ENCODE measurements at regions not wholly inside any gene's neighbourhood (a gene's known extent, or its start where the extent isn't known, plus 50 kb on each side); places are given as distances from the start of the nearest gene placed in this dataset.

DNA sequence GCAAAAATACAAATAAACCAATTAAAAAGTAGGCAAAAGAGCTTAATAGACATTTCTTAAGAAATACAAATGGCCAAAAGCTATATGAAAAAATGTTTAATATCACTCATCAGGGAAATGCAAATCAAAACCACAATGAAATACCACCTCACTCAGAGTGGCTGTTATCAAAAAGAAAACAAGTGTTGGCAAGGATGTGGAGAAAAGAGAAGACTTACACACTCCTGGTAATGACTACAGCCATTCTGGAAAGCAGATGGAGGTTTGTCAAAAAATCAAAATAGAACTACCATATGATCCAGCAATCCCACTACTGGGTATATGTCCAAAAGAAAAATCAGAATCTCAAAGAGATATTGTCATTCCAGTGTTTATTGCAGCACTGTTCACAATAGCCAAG is 223.5 kb upstream of the SLC10A2 start:
- no peak overlapping the region for H3K4me3 ChIP-seq (ENCODE audit: low read length)
- no peaks in the 10 kb centered on the region for H3K79me2 ChIP-seq (ENCODE audit: control insufficient read depth, low read length)
- no peaks in the 10 kb centered on the region for H3K9me2 ChIP-seq (replicated peaks; ENCODE audit: control insufficient read depth, low read length)
- H3K9me3 ChIP-seq (ENCODE audit: control insufficient read depth, insufficient read depth, low read length) = no peaks in the 10 kb centered on the region
- no peaks in the 10 kb centered on the region for H4K20me1 ChIP-seq (ENCODE audit: control insufficient read depth, insufficient read depth, low read depth, low read length)
- H3K4me1 ChIP-seq (ENCODE audit: control insufficient read depth, low read length) = no peaks in the 10 kb centered on the region
- H3K36me3 ChIP-seq (ENCODE audit: control insufficient read depth, low read length) = no peaks in the 10 kb centered on the region
- no peak overlapping the region for H3K27ac ChIP-seq (ENCODE audit: low read depth, low read length)
- H3F3A ChIP-seq (ENCODE audit: control insufficient read depth, insufficient read depth) = no peaks in the 10 kb centered on the region
- H3K27me3 ChIP-seq (ENCODE audit: control insufficient read depth, low read length) = no peaks in the 10 kb centered on the region
- H3K4me2 ChIP-seq (ENCODE audit: low read length) = no peak overlapping the region
- TF ChIP-seq, protein P1, sequence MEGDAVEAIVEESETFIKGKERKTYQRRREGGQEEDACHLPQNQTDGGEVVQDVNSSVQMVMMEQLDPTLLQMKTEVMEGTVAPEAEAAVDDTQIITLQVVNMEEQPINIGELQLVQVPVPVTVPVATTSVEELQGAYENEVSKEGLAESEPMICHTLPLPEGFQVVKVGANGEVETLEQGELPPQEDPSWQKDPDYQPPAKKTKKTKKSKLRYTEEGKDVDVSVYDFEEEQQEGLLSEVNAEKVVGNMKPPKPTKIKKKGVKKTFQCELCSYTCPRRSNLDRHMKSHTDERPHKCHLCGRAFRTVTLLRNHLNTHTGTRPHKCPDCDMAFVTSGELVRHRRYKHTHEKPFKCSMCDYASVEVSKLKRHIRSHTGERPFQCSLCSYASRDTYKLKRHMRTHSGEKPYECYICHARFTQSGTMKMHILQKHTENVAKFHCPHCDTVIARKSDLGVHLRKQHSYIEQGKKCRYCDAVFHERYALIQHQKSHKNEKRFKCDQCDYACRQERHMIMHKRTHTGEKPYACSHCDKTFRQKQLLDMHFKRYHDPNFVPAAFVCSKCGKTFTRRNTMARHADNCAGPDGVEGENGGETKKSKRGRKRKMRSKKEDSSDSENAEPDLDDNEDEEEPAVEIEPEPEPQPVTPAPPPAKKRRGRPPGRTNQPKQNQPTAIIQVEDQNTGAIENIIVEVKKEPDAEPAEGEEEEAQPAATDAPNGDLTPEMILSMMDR (IDR thresholded peaks at IDR 0.05; ENCODE audit: low read depth, low read length, poor library complexity, severe bottlenecking) = no peak
- no peak for TF ChIP-seq EZH2phosphoT487 (IDR thresholded peaks at IDR 0.05; ENCODE audit: borderline replicate concordance, low read length)

DNA sequence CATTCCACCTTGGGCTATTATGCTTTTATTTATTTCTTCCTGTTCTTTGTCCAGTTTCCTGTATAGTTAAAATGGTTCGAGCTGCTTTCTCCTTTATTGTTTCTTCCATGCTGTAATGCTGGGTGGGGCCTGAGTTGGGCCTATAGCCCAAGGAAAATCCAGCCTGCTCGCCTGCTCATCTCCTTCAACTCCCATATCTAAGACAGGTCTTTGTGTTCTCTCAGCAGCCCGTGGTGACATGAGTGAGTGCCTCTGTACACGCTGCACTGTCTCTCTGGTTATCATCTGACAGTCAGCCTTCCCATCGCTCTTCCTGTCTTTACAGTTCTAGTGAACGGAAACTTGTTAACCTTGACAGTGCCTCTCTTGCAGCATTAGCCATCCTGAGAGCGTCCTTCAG is 221.9 kb upstream of the SLC10A2 start:
- no peak overlapping the region for H3K4me3 ChIP-seq (ENCODE audit: low read length)
- no peaks in the 10 kb centered on the region for H3K27me3 ChIP-seq (ENCODE audit: control insufficient read depth, low read length)
- H3K27ac ChIP-seq (ENCODE audit: low read depth, low read length) = no peak overlapping the region
- no peaks in the 10 kb centered on the region for H3K36me3 ChIP-seq (ENCODE audit: control insufficient read depth, low read length)
- TF ChIP-seq, protein P1 (IDR thresholded peaks at IDR 0.05; ENCODE audit: low read depth, low read length, poor library complexity, severe bottlenecking) = no peak
- H3K79me2 ChIP-seq (ENCODE audit: control insufficient read depth, low read length) = no peaks in the 10 kb centered on the region
- no peak overlapping the region for H3K4me2 ChIP-seq (ENCODE audit: low read length)
- no peaks in the 10 kb centered on the region for H3K9me3 ChIP-seq (ENCODE audit: control insufficient read depth, insufficient read depth, low read length)
- H4K20me1 ChIP-seq (ENCODE audit: control insufficient read depth, insufficient read depth, low read depth, low read length) = no peaks in the 10 kb centered on the region
- H3K4me1 ChIP-seq (ENCODE audit: control insufficient read depth, low read length) = no peaks in the 10 kb centered on the region
- H3K9me2 ChIP-seq (replicated peaks; ENCODE audit: control insufficient read depth, low read length) = no peaks in the 10 kb centered on the region
- no peaks in the 10 kb centered on the region for H3F3A ChIP-seq (ENCODE audit: control insufficient read depth, insufficient read depth)

DNA sequence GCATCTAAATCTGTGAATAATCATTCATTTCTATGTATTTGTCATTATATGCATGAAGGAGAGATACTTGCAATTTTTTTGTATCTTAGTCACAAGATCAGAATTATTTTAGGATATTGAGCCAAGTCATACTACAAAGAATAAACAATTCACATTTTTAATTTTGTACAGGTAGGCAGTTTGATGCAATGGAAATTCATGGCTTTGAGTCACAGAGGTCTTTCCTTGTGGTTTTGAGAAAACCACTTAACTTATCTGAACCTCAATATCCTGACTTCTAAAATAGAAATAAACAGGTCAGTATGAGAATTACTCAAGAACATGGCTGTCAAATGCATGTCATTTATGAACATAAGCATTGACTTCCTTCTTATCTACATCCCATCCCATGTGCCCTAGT is 221.4 kb upstream of the SLC10A2 start:
- H3K9me3 ChIP-seq (ENCODE audit: control insufficient read depth, insufficient read depth, low read length) = no peaks in the 10 kb centered on the region
- H3K79me2 ChIP-seq (ENCODE audit: control insufficient read depth, low read length) = no peaks in the 10 kb centered on the region
- TF ChIP-seq, protein P1 (IDR thresholded peaks at IDR 0.05; ENCODE audit: low read depth, low read length, poor library complexity, severe bottlenecking) = no peak
- no peak for TF ChIP-seq EZH2phosphoT487 (IDR thresholded peaks at IDR 0.05; ENCODE audit: borderline replicate concordance, low read length)
- no peaks in the 10 kb centered on the region for H3K27me3 ChIP-seq (ENCODE audit: control insufficient read depth, low read length)
- H3F3A ChIP-seq (ENCODE audit: control insufficient read depth, insufficient read depth) = no peaks in the 10 kb centered on the region
- no peak overlapping the region for H3K4me2 ChIP-seq (ENCODE audit: low read length)
- H3K27ac ChIP-seq (ENCODE audit: low read depth, low read length) = no peak overlapping the region
- no peak overlapping the region for H3K4me3 ChIP-seq (ENCODE audit: low read length)
- no peaks in the 10 kb centered on the region for H3K4me1 ChIP-seq (ENCODE audit: control insufficient read depth, low read length)
- H3K36me3 ChIP-seq (ENCODE audit: control insufficient read depth, low read length) = no peaks in the 10 kb centered on the region
- H3K9me2 ChIP-seq (replicated peaks; ENCODE audit: control insufficient read depth, low read length) = no peaks in the 10 kb centered on the region
- no peaks in the 10 kb centered on the region for H4K20me1 ChIP-seq (ENCODE audit: control insufficient read depth, insufficient read depth, low read depth, low read length)

DNA sequence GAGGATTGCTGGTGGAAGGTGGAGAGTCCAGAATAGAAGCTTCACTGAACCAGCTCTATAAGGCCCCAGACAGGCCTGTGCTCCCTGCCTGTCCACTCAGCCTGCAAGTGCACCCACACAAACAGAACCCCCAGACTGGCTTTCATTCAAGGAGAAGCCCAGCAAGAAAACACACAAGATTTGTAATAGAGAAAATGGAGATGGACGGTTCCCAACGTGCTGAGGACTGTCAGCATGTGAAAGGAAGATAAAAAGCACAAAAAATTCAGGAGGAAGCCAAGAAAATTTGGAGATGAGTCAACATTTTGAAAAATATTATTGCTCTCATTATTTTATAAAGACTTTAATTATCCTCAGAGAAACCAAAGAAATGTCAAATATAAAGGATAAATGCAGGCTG is 218.2 kb upstream of the SLC10A2 start:
- TF ChIP-seq, protein P1 (IDR thresholded peaks at IDR 0.05; ENCODE audit: low read depth, low read length, poor library complexity, severe bottlenecking) = no peak
- TF ChIP-seq EZH2phosphoT487 (IDR thresholded peaks at IDR 0.05; ENCODE audit: borderline replicate concordance, low read length) = no peak
- Histone ChIP-seq H3K4me2 (ENCODE audit: low read length) (no peak overlapping the region), H3K27ac (ENCODE audit: low read depth, low read length) (no peak overlapping the region), H3K36me3 (ENCODE audit: control insufficient read depth, low read length) (no peaks in the 10 kb centered on the region), H3K27me3 (ENCODE audit: control insufficient read depth, low read length) (no peaks in the 10 kb centered on the region), H3F3A (ENCODE audit: control insufficient read depth, insufficient read depth) (no peaks in the 10 kb centered on the region), H3K4me1 (ENCODE audit: control insufficient read depth, low read length) (no peaks in the 10 kb centered on the region), H3K9me3 (ENCODE audit: control insufficient read depth, insufficient read depth, low read length) (0 out of 2 replicates have a peak, but pooled peaks cover 2% of the 10 kb centered on the region), H3K9me2 (replicated peaks; ENCODE audit: control insufficient read depth, low read length) (no peaks in the 10 kb centered on the region), H3K79me2 (ENCODE audit: control insufficient read depth, low read length) (no peaks in the 10 kb centered on the region), H4K20me1 (ENCODE audit: control insufficient read depth, insufficient read depth, low read depth, low read length) (no peaks in the 10 kb centered on the region), H3K4me3 (ENCODE audit: low read length) (no peak overlapping the region)
